ENCODE measurements at regions not wholly inside any gene's neighbourhood (a gene's known extent, or its start where the extent isn't known, plus 50 kb on each side); places are given as distances from the start of the nearest gene placed in this dataset.

GRCh38 chr1:98176936-98177335 lies 256.1 kb upstream of the DPYD start:
- Histone ChIP-seq H3K9me3 (replicated peaks in 1 of 2; ENCODE audit: control insufficient read depth in 1 of 2, insufficient read depth in 1 of 2, low read length in 2 of 2) (no peaks in the 10 kb centered on the region), H3K4me1 (ENCODE audit: control insufficient read depth in 1 of 2, insufficient read depth in 2 of 2, low read length in 2 of 2) (no peaks in the 10 kb centered on the region), H3K36me3 (replicated peaks in 1 of 2; ENCODE audit: control insufficient read depth in 1 of 2, insufficient read depth in 2 of 2, low read length in 2 of 2) (no peaks in the 10 kb centered on the region), H3K27ac (ENCODE audit: low read depth in 1 of 2, low read length in 2 of 2) (no peak overlapping the region), H3K9ac (ENCODE audit: insufficient read depth, low read length, poor library complexity, severe bottlenecking) (no peak overlapping the region), H4K20me1 (ENCODE audit: insufficient read depth, low read length) (no peaks in the 10 kb centered on the region), H3K4me2 (replicated peaks; ENCODE audit: extremely low read depth, low read length, poor library complexity, severe bottlenecking) (no peak overlapping the region), H3K79me2 (ENCODE audit: insufficient read depth, low read length) (no peaks in the 10 kb centered on the region), H3K27me3 (ENCODE audit: control insufficient read depth in 2 of 2, insufficient read depth in 2 of 2, low read length in 2 of 2) (no peaks in the 10 kb centered on the region), H3K4me3 (replicated peaks in 1 of 3; ENCODE audit: low read depth in 2 of 3, low read length in 3 of 3) (no peak overlapping the region), H2AFZ (ENCODE audit: insufficient read depth, low read depth, low read length, poor library complexity, severe bottlenecking) (no peak overlapping the region)
- H3K9me3 Mint-ChIP-seq: peaks cover 0 to 3% (median 0%) of the 10 kb centered on the region in 7 donors
- H3K4me3 Mint-ChIP-seq: no peak overlapping the region
- no peak overlapping the region for H3K27ac Mint-ChIP-seq
- H3K4me1 Mint-ChIP-seq: peaks cover 3% of the 10 kb centered on the region
- no peaks in the 10 kb centered on the region for H3K36me3 Mint-ChIP-seq
- WGBS (ENCODE audit: insufficient coverage): no CpG with 5 or more reads among the region's 3 CpGs
- DNase-seq: no peak
- H3K27me3 Mint-ChIP-seq (ENCODE audit: low read depth in 3 of 3): peaks cover 0 to 2% (median 0%) of the 10 kb centered on the region in 3 donors
- intact Hi-C loops (cut with micrococcal nuclease): no loop called here
- TF ChIP-seq CTCF (IDR thresholded peaks at IDR 0.05): no peak

GRCh38 chr1:98176414-98176813 lies 255.6 kb upstream of the DPYD start:
- no peaks in the 10 kb centered on the region for H3K36me3 ChIP-seq (replicated peaks in 1 of 2; ENCODE audit: control insufficient read depth in 1 of 2, insufficient read depth in 2 of 2, low read length in 2 of 2)
- H3K36me3 Mint-ChIP-seq: no peaks in the 10 kb centered on the region
- H3K4me2 ChIP-seq (replicated peaks; ENCODE audit: extremely low read depth, low read length, poor library complexity, severe bottlenecking): no peak overlapping the region
- H3K4me1 ChIP-seq (ENCODE audit: control insufficient read depth in 1 of 2, insufficient read depth in 2 of 2, low read length in 2 of 2): no peaks in the 10 kb centered on the region
- H3K9me3 Mint-ChIP-seq: peaks cover 0 to 3% (median 0%) of the 10 kb centered on the region in 7 donors
- no peak overlapping the region for H3K27ac Mint-ChIP-seq
- H3K9me3 ChIP-seq (replicated peaks in 1 of 2; ENCODE audit: control insufficient read depth in 1 of 2, insufficient read depth in 1 of 2, low read length in 2 of 2): no peaks in the 10 kb centered on the region
- H3K27me3 ChIP-seq (ENCODE audit: control insufficient read depth in 2 of 2, insufficient read depth in 2 of 2, low read length in 2 of 2): no peaks in the 10 kb centered on the region
- no peak overlapping the region for H3K4me3 ChIP-seq (replicated peaks in 1 of 3; ENCODE audit: low read depth in 2 of 3, low read length in 3 of 3)
- peaks cover 3% of the 10 kb centered on the region for H3K4me1 Mint-ChIP-seq
- H2AFZ ChIP-seq (ENCODE audit: insufficient read depth, low read depth, low read length, poor library complexity, severe bottlenecking): no peak overlapping the region
- H3K9ac ChIP-seq (ENCODE audit: insufficient read depth, low read length, poor library complexity, severe bottlenecking): no peak overlapping the region
- H3K4me3 Mint-ChIP-seq: no peak overlapping the region
- peaks cover 0 to 2% (median 0%) of the 10 kb centered on the region in 3 donors for H3K27me3 Mint-ChIP-seq (ENCODE audit: low read depth in 3 of 3)
- H4K20me1 ChIP-seq (ENCODE audit: insufficient read depth, low read length): no peaks in the 10 kb centered on the region
- DNase-seq: no peak
- intact Hi-C loops (cut with micrococcal nuclease): no loop called here
- no peak overlapping the region for H3K27ac ChIP-seq (ENCODE audit: low read depth in 1 of 2, low read length in 2 of 2)
- H3K79me2 ChIP-seq (ENCODE audit: insufficient read depth, low read length): no peaks in the 10 kb centered on the region
- TF ChIP-seq CTCF (IDR thresholded peaks at IDR 0.05): no peak
